ENCODE measurements at regions not wholly inside any gene's neighbourhood (a gene's known extent, or its start where the extent isn't known, plus 50 kb on each side); places are given as distances from the start of the nearest gene placed in this dataset.

GRCh38 chr6:22875845-22876244 is 306.5 kb downstream of the HDGFL1 start:
- Histone ChIP-seq H4K20me1 (ENCODE audit: insufficient read depth) (no peaks in the 10 kb centered on the region), H3K36me3 (ENCODE audit: control insufficient read depth in 1 of 2, insufficient read depth in 2 of 2, low read length in 2 of 2) (no peaks in the 10 kb centered on the region), H3K27ac (ENCODE audit: low read depth, low read length) (no peak overlapping the region), H3K27me3 (ENCODE audit: insufficient read depth, low read length) (no peaks in the 10 kb centered on the region), H3K4me1 (ENCODE audit: control insufficient read depth in 1 of 2, insufficient read depth in 2 of 2, low read length in 2 of 2) (no peaks in the 10 kb centered on the region), H2AFZ (ENCODE audit: low read depth, low read length, poor library complexity, severe bottlenecking) (no peak overlapping the region), H3K4me2 (ENCODE audit: low read length) (no peak overlapping the region), H3K9me2 (ENCODE audit: insufficient read depth) (no peaks in the 10 kb centered on the region), H3K79me2 (ENCODE audit: insufficient read depth, low read length) (no peaks in the 10 kb centered on the region), H3K4me3 (replicated peaks in 1 of 2; ENCODE audit: low read depth in 1 of 2, low read length in 2 of 2) (no peak overlapping the region), H3K9ac (ENCODE audit: low read length) (no peak overlapping the region), H3K9me3 (ENCODE audit: control insufficient read depth in 1 of 2, insufficient read depth in 1 of 2, low read depth in 1 of 2, low read length in 2 of 2) (no peaks in the 10 kb centered on the region)
- intact Hi-C loops (cut with micrococcal nuclease), result no loop called here
- RAD21 ChIA-PET (ENCODE audit: low non-redundant PET in 1 of 2, low total read pairs in 2 of 2, uncharacterized antibody in 2 of 2, unreplicated experiment in 2 of 2), result no interaction called here
- ATAC-seq (no peak), DNase-seq (ENCODE audit: low read depth, low spot score) (no peak)
- BruUV-seq (replicated peaks), result no TSS peak
- POLR2A ChIA-PET, result no interaction called here
- CTCF ChIA-PET, result no interaction called here
- no peak for TF ChIP-seq EGR1 (IDR thresholded peaks at IDR 0.05; ENCODE audit: low read depth)
- TF ChIP-seq CEBPB (IDR thresholded peaks at IDR 0.05; ENCODE audit: low read depth), result no peak
- TF ChIP-seq POLR2AphosphoS5 (IDR thresholded peaks at IDR 0.05; ENCODE audit: low read depth, low read length), result no peak
- TF ChIP-seq POLR2A (IDR thresholded peaks at IDR 0.05; ENCODE audit: borderline replicate concordance, extremely low read depth, insufficient read depth, insufficient read length), result no peak
- no peak for TF ChIP-seq ZNF274 (IDR thresholded peaks at IDR 0.05; ENCODE audit: low read depth, low read length)
- TF ChIP-seq SIN3A (IDR thresholded peaks at IDR 0.05; ENCODE audit: low read depth), result no peak
- TF ChIP-seq TCF7L2 (IDR thresholded peaks at IDR 0.05; ENCODE audit: borderline replicate concordance, extremely low read depth, insufficient read depth, insufficient read length), result no peak
- TF ChIP-seq ATF3 (IDR thresholded peaks at IDR 0.05), result no peak
- no peak for TF ChIP-seq REST (IDR thresholded peaks at IDR 0.05; ENCODE audit: low read depth)
- no peak for TF ChIP-seq MAX (IDR thresholded peaks at IDR 0.05)
- TF ChIP-seq EZH2phosphoT487 (IDR thresholded peaks at IDR 0.05; ENCODE audit: borderline replicate concordance), result no peak
- TF ChIP-seq EZH2 (IDR thresholded peaks at IDR 0.05), result no peak
- no peak for TF ChIP-seq ZBTB33 (IDR thresholded peaks at IDR 0.05; ENCODE audit: extremely low read depth, insufficient replicate concordance, low read length)
